HK-2 (cell line): ENCODE measurements at regions not wholly inside any gene's neighbourhood (a gene's known extent, or its start where the extent isn't known, plus 50 kb on each side); places are given as distances from the start of the nearest gene placed in this dataset.

Experiments used
- DNase-seq: peaks from one replicate; pipeline ENCODE4 v3.0.0-alpha.2; 2018; ENCODE audit not compliant: unreplicated experiment

- no peak for DNase-seq
These were observed 239.7 kb upstream of the KLF6 start for GRCh38 chr10:4024516-4025245.

GRCh38 chr10:4024027-4024426 lies 239.0 kb upstream of the KLF6 start:
- DNase-seq: no peak

- no peak for DNase-seq
These were observed 237.5 kb upstream of the KLF6 start for GRCh38 chr10:4022473-4022872.

- DNase-seq: no peak
These were observed 235.6 kb upstream of the KLF6 start for GRCh38 chr10:4020631-4021030.

- no peak for DNase-seq
These were observed 233.1 kb upstream of the KLF6 start for GRCh38 chr10:4018054-4018511.

GRCh38 chr10:4017336-4017735 lies 232.3 kb upstream of the KLF6 start:
- DNase-seq: no peak

- no peak for DNase-seq
These were observed 231.3 kb upstream of the KLF6 start for GRCh38 chr10:4016214-4016740.

- no peak for DNase-seq
These were observed 228.7 kb upstream of the KLF6 start for GRCh38 chr10:4013651-4014121.

- no peak for DNase-seq
These were observed 227.8 kb upstream of the KLF6 start for GRCh38 chr10:4012848-4013247.

GRCh38 chr10:4011136-4011812 lies 226.3 kb upstream of the KLF6 start:
- no peak for DNase-seq

GRCh38 chr10:4008676-4009382 lies 223.8 kb upstream of the KLF6 start:
- DNase-seq: no peak

GRCh38 chr10:4007771-4008170 lies 222.8 kb upstream of the KLF6 start:
- no peak for DNase-seq

GRCh38 chr10:4006858-4007257 lies 221.8 kb upstream of the KLF6 start:
- DNase-seq: no peak

GRCh38 chr10:4006051-4006450 lies 221.0 kb upstream of the KLF6 start:
- DNase-seq: no peak

GRCh38 chr10:4004990-4005389 lies 220.0 kb upstream of the KLF6 start:
- DNase-seq: no peak

- DNase-seq: no peak
These were observed 219.1 kb upstream of the KLF6 start for GRCh38 chr10:4004144-4004543.

- DNase-seq: no peak
These were observed 218.5 kb upstream of the KLF6 start for GRCh38 chr10:4003348-4003973.

- DNase-seq: no peak
These were observed 216.8 kb upstream of the KLF6 start for GRCh38 chr10:4001811-4002210.

GRCh38 chr10:3999642-4000041 lies 214.6 kb upstream of the KLF6 start:
- DNase-seq: no peak

GRCh38 chr10:3996697-3997096 lies 211.7 kb upstream of the KLF6 start:
- DNase-seq: no peak

GRCh38 chr10:3995302-3996210 lies 210.5 kb upstream of the KLF6 start:
- no peak for DNase-seq
